CD4-positive, alpha-beta T cell treated with Interleukin-15 for 1 hour (primary cell): ENCODE measurements at regions not wholly inside any gene's neighbourhood (a gene's known extent, or its start where the extent isn't known, plus 50 kb on each side); places are given as distances from the start of the nearest gene placed in this dataset.
"Not testable (repeated sequence)": the region's sequence is repeated elsewhere in the genome, so short reads cannot be mapped to it uniquely, and the experiment has no call there.

Experiments used
- DNase-seq: peaks from one replicate; pipeline ENCODE4 v3.0.0-alpha.2; 2020

DNA sequence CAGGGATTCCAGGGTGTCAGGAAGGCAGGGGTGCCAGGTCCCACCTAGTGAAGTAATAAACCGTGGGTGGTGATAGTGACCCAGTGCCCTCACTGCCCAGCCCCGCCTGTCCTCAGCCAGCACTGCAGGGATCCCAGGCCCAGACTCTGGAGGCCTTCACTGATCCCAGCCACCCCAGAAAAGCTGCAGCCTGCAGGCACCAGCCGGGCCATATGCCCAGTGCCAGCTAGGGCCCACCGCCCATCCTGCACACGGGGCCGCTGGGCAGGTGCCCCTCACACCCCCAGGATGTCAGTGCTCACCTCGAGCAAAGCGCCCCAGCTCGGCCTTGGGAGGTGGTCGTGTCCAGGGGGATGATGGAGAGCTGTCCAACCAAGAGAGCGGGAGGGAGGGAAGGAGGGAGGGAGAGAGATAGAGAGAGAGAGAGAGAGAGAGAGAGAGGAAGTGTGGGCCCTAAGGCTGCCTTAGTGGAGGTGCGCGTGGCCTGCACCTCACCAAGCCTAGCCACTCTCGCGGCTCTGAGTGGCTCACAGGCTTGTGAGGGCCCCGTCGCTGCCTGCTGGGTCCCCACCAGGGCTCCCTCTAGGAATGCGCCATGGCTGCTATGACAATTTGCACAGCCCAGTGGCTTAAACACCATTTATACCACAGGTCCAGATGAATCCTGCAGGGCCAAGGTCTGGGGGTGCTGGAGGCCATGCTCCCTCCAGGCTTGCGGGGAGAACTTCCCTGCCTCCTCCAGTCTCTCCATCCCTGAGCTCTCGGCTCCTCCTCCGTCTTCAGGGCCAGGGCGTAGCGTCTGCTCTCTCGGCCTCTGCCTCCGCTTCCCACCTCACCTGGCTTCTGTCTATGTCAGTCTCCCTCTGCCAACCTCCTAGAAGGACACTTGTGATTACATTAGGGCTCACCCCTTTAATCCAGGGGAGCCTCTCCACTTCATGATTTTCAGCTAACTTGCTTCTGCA is 401.0 kb downstream of the TMEM121 start:
- no peak for DNase-seq

DNA sequence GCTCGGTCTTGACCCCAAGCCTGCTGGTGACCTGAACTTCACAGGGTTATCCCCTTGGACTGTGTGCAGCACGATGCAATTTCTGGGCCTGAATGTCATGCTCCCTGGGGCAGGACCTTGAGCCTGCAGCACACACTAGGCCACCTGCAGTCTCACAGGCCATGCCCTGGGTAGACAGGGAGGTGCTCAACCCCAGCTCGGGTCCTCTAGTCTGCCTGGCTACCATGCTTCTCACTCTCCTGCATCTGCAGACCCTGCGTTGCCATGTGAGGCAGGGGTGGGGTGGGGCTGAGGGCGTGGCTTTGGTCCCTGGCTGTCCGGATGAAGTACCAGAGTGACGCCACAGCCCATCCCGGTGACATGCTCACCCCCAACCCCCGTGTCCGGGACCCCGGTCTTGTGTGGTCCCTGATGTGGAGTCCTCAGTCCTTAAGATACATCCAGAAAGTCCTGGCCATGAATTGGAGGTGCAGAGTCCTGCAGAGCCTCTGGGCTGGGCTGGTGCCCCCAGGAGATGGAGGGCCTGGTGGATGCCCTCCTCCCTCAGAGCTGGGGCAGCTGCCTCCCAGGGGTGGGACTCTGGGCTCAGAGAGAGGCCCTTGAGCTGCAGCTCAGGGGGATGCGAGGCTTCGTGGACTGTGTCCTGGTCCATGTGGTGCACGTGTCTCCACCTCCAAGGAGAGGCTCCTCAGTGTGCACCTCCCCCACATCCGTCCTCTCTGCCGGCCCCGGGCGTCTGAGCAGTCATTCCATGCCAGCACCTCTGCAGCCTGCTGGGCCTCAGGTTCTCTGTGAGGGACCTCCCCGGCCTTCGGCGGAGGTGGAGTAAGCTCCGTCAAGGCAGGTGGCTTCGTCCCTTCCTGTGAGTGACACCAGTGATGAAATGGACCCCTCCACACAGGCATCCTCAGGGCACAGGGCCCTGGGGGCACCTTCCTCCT is 402.1 kb downstream of the TMEM121 start:
- DNase-seq, result not testable (repeated sequence)

DNA sequence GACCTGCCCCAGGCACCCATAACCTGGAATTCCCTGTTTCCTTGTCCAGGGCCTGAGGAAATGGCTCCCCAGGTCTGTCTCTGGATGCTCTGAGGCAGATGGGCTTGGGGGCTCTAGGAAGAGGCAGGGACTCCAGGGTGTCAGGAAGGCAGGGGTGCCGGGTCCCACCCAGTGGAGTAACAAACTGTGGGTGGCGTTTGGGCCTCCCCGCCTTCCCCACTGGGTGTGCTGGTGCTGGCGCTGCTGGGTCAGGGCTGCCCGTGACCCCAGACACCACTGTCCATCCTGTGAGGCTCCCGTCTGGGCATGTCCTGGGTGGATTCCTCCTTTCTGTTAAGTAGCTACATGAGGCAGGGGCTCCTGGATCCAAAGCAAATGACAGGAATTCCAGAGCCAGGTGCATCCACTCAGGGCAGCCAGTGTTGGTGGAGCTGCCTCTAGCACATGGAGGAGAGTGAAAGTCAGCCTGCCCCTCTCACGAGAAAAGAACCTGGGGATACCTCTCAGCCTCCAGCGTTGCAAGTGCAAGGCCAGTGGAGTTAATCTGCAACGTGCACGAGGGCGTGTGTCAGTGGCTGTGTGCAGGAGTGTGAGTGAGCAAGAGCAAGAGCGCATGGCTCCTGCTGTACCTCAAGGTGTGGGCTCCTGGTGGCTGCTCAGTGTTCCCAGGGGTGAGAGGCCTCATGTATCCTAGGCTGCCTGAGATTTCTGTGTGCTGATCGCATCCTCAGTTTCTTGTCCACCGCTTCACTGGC is 403.1 kb downstream of the TMEM121 start:
- no peak for DNase-seq

DNA sequence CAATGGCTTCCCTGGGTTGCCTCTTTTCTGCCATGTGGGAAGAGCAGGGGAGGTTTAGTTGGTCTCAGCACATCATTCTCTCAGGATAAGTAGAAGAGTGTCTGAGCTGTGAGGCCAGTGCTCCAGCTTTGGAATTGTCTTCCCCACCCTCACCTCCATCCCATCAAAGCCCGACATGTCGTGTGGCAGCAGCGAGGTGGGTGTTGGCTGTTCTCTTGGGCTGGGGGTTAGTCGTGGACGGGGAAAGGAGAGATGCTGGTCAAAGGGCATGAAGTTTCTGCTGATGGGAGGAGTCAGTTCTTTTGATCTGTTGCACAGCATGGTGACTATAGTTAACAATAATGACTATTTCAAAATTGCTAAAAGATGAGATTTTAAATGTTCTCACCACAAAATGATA is 404.2 kb downstream of the TMEM121 start:
- no peak for DNase-seq

DNA sequence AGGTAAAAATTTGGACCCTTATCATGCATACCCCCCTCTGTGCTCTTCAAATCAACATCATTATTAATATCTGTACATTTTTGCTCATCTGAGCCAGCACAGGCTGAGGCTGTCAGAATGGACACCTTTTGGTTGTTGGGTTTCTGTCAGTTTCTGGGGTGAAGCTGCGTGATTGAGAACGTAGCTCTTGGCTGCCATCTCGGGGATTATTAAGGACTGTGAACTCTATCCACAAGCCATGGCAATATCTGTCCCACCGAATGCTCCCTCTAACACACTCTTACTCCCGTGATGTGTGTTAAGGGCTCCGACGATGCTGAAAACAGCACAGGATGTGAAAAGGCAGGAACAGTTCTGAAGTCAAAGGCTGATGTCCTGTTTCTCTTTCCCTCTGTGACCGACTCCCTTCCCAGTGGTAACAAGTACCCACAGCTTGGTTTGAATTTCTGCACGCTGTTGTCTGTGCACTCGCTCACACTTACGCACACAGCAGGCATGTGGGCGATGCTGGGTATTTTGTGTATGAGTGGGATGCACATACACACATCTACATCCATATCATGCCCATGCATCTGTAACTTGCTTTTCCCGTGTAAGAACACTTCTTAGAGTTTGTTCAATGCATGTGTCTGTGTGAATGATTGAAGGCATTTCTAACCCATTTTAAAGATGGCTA is 405.6 kb downstream of the TMEM121 start:
- no peak for DNase-seq

DNA sequence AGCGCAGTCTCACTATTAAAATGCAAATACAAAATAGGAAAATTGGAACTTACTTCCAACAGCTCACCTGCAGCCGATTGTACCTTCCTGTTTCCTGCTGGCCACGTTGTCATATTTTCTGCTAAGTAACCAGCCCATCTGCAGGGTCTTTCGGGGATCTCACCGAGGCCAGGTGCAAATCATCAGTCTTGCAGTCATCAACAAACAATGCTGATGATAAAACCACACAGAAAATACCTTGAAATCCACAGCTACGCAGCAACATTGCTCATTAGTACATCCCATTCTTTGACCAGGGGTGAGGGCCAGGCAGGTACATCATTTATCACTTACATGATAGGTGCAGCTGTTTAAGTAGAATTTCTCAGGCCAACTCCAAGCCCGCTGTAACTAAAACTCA is 406.9 kb downstream of the TMEM121 start:
- no peak for DNase-seq

DNA sequence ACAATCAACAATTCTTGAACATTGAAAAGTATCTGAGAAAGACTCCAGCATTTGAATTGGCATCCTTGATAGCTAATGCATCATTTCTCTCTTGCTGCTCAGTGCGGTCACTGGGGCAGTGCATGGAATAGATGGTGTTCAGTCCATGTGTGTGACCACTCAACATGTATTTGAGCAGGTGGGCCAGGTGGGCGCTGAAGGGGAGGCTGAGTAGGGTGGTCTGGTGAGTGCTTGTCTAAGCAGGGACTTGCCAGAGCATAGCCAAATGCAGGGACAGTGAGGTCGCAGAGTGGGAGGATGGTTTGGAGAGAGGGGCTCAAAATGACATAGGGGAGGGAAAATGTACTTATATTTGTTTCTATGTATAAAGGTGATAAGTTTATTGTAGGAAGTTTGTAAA is 409.0 kb downstream of the TMEM121 start:
- no peak for DNase-seq

DNA sequence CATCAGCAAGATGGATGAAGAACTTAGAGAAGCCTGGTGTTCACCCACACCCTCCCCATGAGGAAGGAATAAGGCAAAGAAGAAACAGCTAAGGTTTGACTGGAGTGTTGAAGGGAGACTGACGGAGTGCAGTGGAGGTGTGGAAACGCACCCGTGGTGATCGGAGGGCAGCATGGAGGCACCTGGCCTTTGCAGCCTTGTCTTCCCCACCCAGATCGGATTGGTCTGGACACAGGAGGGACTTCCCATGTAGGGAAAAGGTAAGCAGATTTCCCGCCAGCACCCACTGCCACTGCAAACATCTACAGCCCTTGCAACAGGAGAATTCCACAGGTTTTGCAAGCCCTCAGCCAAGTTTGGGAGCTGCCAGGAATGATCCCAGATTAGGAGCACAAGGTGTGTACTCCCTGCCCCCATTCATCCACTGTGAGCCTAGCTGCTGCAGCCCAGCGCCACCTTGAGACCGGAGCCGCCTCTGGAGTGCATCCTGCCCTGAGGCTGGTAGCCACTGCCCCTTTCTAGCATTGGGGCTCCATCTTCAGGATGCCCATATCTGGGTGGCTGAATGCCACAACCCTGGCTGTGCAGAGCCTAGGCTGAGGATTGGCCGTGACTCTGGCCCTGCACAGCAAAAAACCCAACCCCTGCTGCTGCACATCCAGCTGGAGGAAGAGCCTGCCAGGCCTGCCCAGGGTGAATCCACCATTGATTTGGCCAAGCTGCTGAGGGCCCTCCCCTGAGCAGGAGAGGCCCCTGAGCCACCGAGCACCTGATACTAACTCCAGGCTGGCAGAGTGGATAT is 411.1 kb downstream of the TMEM121 start:
- DNase-seq, result no peak

DNA sequence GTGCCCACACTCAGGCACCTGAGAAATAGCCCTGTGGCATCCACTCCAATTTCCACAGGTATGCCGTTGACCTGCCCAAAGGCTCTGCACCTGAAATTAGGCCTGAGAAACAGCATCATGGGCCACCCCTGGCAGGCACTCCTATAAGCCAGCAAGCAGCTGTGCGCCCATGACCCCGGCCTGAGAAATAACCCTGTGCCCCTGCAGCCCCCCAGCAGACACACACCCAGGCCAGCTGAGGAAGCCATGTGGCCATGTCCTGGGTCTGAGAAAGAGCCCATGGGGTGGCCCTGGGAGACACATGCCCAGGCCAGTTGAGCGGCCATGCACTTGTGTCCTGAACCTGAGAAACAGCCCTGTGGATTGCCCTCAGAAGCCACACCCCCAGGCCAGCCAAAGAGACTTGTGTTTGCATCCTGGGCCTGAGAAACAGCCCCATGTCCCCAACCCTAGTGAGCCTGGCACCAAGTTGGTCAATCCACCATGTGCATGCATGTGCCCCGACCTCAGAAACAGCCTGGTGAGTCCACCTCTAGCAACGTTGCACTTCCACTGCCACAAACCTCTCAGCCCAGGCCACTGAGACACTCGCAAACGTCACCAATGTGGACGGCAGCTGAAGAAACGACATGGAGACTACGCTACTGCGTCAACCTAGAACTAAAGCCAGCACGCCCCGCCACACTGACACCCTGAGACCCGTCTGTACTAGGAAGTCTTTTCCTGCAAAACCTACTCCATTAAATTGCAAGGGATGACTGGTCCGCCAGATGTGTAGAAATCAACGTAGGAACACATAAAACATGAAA is 411.9 kb downstream of the TMEM121 start:
- no peak for DNase-seq

DNA sequence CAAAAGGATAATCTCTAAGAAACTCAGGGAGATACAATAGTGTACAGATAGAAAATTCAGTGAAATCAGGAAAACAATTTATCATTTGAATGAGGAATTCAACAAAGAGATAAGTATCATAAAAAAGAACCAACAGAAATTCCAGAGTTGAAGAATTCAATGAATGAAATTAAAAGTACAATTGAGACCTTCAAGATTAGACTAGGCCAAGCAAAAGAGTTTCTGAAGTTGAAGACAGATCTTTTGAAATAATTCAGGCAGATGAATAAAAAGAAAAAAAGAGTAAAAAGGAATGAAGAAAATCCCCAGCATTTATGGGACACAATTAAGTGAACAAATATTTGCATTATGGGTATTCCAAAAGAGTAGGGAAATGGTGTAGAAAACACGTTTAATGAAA is 412.6 kb downstream of the TMEM121 start:
- DNase-seq, result no peak

DNA sequence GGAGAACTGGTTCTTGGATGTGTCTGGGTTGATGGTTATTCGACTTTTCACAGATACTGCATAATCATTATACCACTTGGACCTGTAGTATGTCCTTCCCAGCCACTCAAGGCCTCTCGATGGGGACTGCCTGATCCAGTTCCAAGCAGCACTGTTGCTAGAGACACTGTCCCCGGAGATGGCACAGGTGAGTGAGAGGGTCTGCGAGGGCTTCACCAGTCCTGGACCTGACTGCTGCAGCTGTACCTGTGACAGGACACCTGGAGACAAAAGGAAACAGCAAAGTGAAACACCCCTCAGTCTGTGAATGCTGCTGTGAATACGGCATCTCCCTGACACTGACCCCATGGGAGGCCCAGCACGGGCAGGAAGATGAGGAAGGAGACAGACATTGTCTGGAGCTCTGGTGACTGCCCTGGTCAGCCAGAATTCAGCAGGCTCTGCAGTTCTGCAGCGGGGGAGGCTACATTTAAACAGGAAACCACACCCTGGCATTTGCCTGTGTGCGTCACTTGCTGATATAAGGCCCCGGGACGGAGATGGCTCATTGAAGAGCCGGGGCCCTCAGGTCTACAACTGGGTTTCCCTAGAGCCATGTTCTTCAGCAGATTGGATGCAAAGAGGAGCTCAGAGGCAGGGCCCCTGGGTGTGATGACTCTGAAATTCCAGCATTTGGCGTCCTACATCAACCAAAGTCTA is 413.6 kb downstream of the TMEM121 start:
- DNase-seq, result no peak

DNA sequence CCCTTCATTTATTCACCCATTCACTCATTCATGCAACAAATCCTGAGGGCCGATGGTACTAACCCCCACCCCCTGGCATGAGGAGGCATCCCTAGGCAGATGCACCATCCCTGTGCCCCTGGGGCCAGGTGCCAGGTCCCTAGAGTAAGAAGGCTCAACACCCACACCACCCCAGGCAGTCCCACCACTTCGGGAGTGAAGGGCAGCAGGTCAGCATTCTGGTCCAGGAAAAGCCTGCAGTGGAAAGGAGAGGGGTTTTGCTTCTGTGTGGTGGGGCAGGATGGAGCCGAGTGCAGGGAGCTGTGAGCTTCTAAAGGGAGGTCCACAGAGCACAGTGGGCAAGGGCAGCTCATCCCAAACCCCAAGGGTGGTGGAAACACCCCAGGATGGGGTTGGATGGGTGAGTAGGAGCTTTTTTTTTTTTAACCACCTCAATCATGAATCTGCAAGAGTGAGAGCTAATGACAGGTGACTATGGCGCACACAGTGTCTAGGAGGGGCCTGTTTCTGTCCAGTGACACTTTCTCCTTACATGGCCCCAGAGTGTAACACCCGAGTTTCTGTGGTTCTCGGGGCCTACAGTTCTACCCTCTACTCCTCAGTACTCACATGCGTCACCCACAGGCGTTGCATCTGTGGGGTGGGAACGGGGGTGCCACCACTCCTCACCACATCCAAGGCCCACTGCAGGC is 414.3 kb downstream of the TMEM121 start:
- DNase-seq, result no peak

DNA sequence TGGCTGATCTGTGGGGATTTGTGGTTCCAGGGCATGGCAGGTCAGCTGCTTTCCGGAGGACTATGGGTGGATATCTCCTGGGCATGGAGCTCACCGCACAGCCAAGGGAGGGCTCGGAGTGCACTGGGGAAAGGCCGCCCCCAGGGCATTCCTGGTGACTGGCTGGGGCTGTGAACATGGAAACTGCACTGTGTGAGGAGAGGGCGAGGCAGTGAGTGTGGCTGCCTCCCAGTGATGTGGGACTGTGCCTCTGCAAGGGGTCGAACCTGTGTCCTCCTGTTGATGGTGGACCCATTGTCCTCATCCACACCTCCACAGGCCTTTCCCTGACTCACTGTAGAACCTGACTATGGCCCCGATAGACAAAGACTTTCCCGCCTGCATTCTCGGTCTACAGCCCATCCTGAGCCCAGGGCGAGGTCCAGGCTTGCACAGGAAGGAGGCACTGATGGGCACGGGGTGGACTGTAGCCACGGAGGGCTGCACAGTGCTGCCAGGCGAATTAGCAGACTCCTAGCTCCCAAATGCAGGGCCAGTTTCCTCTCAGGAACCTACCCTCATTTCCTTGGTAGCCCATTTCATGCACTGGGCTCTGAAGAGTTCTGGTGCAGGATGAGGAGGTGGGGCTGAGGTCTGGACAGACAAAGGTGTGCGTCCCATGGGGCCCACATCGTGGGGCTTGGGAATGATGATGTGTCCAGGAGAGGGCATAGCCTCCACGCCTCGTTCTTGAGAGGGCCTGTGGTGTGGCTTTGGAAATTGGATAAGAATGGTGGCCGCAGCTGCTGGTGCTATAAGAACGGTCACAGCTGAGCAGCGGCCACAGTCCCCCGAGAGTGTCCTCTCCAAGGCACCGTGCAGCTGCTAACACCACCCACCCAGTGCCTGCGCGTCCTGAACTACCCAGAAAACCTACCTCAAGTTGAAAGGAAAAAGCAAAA is 415.1 kb downstream of the TMEM121 start:
- no peak for DNase-seq

DNA sequence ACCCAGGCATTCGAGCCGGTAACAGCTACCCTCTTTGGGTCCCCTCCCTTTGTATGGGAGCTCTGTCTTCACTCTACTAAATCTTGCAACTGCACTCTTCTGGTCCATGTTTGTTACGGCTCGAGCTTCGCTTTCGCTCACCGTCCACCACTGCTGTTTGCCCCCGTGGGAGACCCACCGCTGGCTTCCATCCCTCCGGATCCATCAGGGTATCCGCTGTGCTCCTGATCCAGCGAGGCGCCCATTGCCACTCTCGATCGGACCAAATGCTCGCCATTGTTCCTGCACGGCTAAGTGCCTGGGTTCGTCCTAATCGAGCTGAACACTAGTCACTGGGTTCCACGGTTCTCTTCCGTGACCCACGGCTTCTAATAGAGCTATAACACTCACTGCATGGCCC is 416.3 kb downstream of the TMEM121 start:
- DNase-seq, result not testable (repeated sequence)

DNA sequence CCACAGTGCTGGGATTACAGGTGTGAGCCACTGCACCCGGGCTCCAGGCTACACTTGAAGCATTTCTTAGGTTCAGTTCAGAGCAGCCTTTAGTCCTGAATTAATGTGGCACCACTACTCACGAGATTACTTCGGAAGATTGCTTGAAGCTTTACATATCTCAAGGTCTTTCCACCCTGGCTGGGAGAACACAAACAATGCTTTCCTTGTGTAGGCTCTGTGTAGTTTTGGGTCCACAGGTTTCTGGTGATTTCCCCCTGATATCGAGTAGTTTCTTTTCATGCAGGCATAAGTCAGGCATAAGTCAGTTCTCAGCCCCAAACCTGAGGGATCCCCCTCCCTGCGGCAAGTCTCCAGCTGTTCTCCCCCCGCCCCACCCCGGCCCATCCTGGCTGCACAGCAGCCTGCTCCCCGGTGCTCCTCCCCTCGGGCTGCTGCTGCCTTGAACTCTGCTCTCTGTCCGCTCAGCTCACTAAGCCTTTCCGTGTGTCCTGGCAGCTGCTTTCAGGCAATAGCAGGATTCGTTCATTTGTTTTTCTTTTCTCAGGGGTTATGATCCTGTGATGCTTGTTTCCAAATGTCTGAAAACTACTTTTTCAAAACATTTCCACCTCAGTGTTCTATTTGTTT is 417.7 kb downstream of the TMEM121 start:
- DNase-seq, result no peak

DNA sequence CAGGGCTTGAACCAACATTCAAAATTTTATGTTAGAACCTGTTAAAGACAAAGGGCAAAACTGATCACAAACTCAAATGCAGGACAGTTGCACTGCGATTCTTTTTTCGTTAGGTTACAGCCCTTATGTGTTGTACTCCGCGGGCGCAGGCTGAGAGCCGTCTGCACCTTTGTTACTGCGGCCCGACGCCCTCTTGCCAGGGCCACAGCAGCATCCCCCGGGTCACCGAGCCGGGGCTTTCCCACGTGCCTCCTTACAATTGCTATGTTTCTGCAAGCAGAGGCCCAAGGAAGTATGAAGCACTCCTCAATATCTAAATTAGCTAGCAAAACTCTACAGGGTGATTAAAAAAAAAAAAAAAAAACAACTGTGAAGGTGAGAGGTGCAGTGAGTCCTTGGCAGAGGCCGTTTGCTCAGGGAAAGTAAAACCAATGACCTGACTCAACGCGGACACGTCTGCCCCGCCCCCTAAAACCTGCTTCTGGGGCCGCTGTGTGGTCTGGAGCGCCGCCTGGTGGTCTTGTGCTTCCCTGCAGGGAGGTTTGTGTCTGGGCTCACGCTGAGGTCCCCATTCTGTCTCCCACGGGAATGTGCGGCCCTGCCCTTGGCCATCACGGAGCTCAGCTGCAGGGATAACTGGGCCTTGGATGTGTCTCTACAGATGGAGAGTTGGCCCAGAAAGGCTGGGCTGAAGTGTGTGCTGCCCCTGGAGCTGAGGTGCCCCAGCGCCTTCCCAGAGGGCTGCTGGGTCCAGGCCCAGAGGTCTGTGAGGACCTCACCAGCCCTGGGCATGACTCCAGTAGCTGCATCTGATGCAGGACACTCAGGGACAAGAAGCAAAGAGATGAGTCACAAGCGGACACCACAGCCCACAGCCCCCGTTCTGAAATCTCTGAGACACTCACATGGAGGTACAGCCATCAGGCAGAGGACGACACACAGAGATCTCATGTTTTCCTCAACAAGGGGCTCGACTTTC is 418.5 kb downstream of the TMEM121 start:
- peak; percentile 67 for DNase-seq
